Fibroblast of the conjunctiva (primary cell): ENCODE measurements at regions not wholly inside any gene's neighbourhood (a gene's known extent, or its start where the extent isn't known, plus 50 kb on each side); places are given as distances from the start of the nearest gene placed in this dataset.

Source experiments
- DNase-seq: peaks from one replicate; pipeline ENCODE4 v3.0.0-alpha.2; 2010; ENCODE audit warnings: low read depth

DNA sequence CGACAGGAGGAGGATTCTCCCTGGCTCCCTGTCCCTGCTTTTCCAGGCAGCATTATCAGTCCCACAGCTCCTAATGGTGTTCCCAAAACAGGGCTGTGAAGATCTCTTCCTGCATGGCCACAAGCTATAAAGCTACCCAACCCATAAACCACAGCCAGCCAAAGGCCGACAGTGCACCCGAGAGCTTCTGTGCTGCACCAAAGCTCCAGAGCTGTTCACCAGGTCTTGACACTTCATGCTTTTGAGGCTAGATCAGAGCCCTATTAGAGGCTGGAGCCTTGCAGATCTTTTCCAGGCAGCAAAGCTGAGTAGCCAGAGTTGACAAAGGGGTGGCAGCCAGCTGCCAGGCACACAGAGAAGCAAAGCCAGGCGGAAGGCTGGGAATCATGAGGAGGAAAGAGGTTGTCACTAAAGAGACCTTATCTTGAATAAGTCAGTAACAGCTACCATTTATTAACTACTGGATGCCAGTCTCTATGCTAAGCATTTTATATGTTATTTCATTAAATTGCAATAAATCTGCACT is 180.4 kb downstream of the KATNAL1 start:
- DNase-seq = no peak

GRCh38 chr13:30125422-30126073 is 181.8 kb downstream of the KATNAL1 start:
- DNase-seq = peak; percentile 93

- DNase-seq = no peak
Measured at GRCh38 chr13:30124131-30124768, 183.1 kb downstream of the KATNAL1 start.

GRCh38 chr13:30123575-30123974 is 183.8 kb downstream of the KATNAL1 start:
- DNase-seq = no peak

DNA sequence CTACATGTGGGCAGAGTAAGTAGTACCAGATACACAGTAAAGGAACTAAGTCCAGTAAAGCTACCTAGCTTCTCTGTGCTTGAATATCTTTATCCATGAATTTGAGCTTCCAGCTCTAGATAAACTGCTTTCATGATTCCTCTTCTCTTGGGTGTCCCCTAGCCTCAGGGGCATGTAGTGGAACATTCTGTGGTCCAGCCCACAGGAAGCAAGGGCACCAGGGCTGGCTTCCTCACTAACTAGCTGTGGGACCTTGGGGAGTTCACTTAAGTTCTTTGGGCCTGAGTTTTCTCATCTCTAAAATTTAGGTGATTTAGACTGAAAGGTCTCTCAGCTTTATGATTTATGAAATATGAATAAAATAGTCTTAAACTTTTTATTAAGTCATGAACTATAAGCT is 185.7 kb downstream of the KATNAL1 start:
- DNase-seq = no peak

DNA sequence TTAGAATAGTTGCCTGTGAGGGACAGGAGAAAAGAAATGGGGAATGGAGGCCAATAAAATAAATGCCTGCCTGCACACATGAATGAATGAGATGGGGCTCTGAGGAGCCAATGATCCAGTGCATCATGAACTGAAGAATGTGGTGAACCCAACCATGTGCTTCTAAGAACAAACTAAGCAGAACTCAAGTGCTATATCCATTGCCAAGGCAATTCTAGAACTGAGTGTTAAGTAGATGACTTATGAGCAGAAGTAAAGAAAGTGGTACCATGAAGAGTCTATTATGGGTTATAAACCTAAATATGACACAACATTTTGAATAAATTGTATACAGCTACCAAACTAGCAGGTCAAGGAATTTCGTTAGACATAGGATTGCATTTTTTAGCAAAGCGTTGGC is 186.1 kb downstream of the KATNAL1 start:
- DNase-seq = no peak

DNA sequence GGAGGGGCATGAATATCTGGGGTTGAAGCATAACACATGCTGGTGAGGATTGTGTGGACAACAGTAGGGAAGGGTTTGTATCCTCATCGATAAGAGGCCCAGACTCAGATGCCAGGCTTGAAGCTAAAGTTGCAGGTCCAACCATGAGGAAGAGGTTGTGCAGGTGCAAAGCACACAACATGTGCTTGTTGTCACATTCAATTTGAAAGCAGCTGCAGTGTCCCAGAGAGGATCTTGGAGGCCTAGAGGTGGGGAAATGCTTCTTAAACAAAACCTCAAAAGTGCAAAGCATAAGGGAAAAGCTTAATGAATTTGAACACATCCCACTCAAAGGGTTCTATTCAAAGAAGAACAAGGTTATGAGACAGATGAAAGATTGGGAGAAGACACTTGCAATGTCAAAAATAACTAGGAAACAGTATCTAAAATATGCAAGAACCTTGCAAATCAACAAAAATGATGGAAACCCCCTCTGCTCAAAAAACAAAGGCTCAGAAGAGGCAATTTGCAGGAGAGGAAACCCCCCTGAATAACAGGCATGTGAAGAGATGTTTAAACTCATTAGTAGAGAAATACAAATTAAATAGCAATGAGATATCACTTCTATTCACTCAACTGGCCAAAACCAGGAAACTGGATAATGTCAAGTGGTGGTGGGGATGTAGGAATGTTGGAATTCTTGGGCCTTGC is 187.1 kb downstream of the KATNAL1 start:
- no peak for DNase-seq

DNA sequence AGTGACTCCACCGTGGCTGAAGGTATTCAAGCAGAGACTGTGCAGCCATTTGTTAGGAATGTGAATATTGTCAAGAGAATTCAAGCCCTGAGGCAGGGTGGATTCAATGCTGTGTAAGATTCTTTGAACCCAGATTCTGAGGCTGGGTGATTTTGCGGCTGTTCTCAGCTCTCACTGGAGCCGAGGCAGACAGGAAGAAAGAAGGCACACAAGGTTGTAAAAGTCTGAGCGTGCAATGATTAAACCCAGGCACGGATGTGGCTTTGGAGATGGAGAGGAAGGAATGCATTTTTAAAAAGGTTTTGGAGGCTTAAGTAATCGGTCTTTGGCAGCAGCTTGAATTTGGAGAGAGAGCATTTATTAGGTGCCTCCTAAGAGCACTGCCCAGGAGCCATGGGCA is 187.9 kb downstream of the KATNAL1 start:
- no peak for DNase-seq

GRCh38 chr13:30116379-30116778 is 191.0 kb downstream of the KATNAL1 start:
- no peak for DNase-seq

- DNase-seq = no peak
Measured at GRCh38 chr13:30115257-30115600, 192.1 kb downstream of the KATNAL1 start.

GRCh38 chr13:30114571-30115256 is 192.6 kb downstream of the KATNAL1 start:
- DNase-seq = peak; percentile 45

DNA sequence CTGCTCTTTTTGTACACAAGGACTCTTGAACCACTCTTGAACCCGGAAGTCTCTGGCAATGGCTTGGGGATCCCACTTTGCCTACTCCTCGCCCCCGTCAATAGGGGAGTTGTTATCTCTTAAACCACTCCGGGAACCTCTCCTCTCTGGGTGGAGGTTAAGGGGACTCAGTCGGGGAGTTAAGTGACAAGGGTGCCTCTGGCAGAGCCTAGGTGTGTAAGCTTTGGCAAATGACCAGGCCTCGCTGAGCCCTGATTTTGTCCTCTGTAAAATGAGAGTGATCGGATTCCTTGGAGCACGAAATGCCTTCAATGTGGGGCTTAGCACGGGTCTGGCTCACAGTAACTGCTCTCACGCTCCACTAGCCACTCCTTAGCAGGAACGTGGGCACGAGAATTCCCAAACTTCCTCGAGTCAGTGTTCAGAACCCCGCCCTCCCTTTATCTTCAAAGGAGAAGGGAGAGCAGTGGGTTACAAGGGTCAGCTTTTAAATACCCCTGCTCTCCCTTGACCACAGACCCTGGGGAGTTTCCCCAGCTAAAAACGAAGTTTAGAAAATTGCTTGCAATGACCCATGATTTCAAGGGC is 193.3 kb downstream of the KATNAL1 start:
- no peak for DNase-seq

- no peak for DNase-seq
Measured at GRCh38 chr13:30113551-30113950, 193.8 kb downstream of the KATNAL1 start.

DNA sequence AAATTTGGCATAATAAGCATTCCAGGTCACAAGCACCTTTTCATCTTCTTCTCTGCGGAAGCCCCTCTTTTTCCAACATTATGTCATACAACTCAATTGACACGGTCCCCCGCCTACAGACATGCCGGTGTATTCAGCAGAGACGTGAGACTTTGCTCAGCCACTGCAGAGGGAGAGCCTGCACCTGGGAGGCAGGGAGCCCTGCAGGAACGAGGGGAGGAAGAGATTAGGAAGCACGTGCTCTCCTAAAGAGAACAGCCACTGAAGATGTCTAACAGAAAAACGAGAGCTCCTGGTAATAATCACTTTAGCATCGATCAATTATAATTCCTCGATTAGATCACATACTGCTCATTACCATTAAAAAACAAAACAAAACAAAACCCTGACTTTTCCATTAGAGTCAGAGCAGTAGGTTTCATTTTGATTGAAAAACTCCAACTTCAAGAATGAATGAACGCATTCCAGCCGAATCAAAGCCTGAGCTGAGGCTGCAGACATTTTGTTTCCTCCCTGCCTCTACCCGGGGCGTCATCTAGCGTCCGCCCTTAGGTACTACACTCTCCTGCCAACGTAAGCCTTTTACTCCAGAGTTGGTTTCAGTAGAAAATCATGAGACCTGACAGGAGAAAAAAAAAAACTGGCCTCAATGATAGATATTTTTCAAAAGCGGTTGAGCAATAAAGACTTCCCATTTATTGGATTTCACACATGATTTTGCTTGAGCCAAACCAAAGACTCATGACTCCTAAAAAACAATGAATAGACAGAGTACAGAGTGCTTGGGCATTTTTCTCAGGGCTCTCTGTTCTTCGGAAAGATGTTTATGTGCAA is 194.5 kb downstream of the KATNAL1 start:
- peak; percentile 84 for DNase-seq

- no peak for DNase-seq
Measured at GRCh38 chr13:30111810-30112209, 195.5 kb downstream of the KATNAL1 start.

DNA sequence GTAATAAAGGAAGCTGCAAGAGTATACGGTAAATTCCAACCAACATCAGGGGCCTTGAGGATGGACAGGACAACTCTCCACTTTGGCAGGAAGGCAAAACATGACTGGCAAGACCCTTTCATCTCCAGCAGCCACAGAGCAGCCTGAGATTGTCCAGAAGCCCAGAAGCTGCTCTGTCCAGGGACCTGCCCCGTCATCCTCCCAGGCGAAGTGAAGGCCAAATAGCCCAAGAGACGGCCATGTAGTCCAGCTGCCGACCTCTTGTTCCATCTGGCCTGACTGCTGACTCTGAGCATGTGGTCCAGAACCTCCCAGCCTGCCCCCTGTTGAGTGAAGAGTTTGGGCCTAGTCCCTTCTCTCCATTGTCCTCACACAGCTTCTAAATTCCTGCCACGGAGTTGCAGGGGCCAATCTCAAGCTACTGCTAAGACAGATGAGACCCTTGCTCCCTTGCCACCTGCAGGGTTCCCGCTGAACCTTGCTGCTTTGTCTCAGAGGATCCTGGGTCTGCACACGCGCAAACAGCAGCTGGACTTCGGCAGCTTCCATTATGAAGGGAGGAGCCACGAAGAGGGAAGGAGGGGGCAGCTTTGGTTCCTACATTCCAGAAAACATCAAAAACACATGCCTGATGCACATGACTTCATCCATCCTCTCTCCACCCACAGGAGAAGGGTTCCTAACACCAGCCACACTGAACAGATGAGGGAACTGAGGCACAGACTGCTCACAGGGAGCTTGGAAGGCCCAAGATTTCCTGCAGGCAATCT is 196.9 kb downstream of the KATNAL1 start:
- DNase-seq = no peak

DNA sequence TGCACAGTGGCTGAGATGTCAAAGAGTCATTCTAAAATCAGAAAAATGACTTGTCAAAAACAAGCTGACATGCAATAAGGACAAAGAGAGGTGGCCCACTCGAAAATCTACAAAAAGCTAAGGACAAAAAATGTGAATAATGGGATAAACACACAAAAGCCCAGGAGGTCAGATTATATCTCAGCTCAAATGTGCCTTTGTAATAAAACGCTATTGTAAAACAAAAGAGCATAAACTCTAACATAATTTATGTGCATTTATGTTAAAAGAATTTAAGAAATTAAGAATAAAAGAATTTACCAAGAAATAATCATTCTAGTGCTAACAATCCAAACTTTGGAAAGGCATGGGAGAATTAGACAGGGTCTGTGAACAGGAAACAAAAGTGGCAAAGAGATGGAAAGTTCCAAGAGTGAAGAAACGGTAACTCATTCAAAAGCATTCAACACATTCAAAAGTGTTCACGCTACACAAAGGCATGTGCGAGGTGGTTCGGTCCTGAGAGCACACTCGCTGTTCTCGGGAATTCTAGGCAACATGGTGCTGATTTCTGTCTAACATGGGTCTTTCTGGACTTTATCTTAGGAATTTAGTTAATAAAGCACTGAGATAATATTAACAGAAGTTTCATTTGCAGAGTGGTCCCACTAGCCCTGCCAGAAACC is 197.7 kb downstream of the KATNAL1 start:
- DNase-seq = no peak

DNA sequence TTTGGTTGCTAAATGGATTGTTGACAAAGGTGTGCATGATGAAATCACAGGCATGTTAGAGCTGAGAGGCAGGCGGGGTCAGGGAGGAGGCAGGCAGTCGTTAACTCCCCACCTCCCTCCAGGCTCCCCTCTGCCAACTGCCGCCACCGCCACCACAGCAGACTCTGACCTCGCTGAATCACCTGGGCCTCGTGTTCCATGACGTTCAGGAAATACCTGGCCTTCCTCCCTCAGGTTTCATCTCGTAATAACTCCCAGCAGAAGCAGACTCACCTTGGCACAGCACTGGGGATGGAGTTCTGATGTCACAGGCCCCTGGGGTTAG is 198.5 kb downstream of the KATNAL1 start:
- no peak for DNase-seq

- DNase-seq = no peak
Measured at GRCh38 chr13:30108216-30108912, 199.0 kb downstream of the KATNAL1 start.
